GM12875 (cell line): ENCODE measurements at regions not wholly inside any gene's neighbourhood (a gene's known extent, or its start where the extent isn't known, plus 50 kb on each side); places are given as distances from the start of the nearest gene placed in this dataset.

Experiments used
- H3K4me3 ChIP-seq: one replicate; pipeline ENCODE4 v1.5.1; 2011; ENCODE audit warnings: low read depth, low read length, control low read depth
- TF ChIP-seq, protein P1 (sequence below): IDR thresholded peaks from 2 replicates; pipeline ENCODE4 v1.5.1; 2011; ENCODE audit warnings: low read depth, mild to moderate bottlenecking, control low read depth, inconsistent platforms, low read length, moderate library complexity, borderline replicate concordance; ENCODE audit not compliant: insufficient read depth

DNA sequence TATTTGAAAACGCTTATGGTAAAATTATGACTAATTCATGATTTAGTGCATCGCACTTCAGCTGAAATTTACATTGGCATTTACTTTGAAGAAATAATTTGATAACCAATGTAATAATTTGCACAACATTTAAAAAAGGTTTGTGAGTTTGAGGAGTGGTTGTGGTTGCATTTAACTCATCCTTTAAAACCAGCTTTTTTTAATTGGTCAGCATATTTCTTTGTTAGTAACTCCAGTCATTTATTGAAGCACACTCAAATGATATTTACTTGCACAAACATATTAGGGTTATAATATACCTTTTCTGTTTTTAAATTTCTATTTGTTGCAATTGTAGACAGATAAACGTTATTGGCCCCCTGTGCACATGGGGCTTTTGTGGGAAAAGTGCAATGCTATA, 78.1 kb upstream of the AHI1 start:
- TF ChIP-seq, protein P1, sequence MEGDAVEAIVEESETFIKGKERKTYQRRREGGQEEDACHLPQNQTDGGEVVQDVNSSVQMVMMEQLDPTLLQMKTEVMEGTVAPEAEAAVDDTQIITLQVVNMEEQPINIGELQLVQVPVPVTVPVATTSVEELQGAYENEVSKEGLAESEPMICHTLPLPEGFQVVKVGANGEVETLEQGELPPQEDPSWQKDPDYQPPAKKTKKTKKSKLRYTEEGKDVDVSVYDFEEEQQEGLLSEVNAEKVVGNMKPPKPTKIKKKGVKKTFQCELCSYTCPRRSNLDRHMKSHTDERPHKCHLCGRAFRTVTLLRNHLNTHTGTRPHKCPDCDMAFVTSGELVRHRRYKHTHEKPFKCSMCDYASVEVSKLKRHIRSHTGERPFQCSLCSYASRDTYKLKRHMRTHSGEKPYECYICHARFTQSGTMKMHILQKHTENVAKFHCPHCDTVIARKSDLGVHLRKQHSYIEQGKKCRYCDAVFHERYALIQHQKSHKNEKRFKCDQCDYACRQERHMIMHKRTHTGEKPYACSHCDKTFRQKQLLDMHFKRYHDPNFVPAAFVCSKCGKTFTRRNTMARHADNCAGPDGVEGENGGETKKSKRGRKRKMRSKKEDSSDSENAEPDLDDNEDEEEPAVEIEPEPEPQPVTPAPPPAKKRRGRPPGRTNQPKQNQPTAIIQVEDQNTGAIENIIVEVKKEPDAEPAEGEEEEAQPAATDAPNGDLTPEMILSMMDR: no peak

DNA sequence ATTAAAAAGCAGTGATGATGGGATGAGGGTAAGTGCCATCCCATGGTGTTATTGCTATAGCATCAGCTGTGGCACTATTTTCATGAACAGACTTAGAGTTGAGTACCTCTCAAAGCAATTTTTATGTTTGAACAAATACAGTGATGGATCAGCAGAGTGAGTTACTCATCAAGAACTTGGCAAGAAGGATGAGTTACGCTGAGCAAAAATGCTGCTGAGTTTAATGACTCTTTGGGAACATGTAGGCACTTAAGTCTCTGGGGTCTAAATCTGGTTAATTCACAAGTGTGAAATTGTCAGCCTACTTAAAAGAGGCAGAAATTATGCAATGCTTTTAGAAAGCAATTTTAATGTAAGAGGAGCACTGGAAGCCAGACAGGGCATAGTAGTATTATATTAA, 78.5 kb upstream of the AHI1 start:
- H3K4me3 ChIP-seq: no peak overlapping the region
- TF ChIP-seq, protein P1: no peak

More for the DNA sequence above, 78.1 kb upstream of the AHI1 start:
- no peak overlapping the region for H3K4me3 ChIP-seq

DNA sequence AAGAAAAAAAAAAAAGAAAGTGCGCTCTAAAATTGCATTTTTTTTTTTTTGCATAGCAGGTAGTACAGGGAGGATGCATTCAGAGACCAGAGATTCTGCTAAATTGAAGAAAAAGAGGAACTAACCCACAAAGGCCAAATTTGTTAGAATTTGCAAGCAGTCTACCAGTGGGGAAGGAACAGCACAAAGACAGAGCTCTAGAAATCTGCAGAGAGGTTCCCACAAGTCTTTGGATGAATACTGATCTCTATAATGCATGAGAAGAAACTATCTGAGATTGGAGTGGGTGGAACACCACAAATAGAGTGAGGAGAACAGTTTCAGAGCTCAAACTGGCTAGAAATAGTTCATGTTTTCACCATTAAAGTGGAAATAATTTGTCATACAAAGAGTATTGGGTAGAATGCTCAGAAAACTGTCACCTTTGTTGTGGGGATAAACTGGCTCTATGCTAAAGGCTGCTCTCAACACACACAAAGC, 79.6 kb upstream of the AHI1 start:
- H3K4me3 ChIP-seq: no peak overlapping the region
- TF ChIP-seq, protein P1: no peak

DNA sequence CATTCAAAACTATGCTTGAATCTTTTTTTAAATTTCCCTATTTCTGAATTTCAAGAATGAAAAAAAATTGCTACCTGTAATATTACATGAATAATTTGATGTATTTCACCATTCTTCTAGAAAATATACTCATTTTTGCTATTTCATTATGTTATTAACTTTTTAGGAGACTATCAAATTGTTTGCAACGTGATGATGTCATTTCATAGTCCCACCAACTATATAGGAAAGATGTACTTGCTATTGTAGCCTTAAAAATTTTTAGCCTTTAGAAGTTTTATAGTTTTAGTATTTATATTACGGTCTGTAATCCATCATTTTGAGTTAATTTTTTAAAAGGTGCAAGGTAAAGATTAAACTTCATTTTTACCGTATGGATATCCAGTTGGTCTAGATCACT, 81.4 kb upstream of the AHI1 start:
- TF ChIP-seq, protein P1: no peak
- H3K4me3 ChIP-seq: no peak overlapping the region

DNA sequence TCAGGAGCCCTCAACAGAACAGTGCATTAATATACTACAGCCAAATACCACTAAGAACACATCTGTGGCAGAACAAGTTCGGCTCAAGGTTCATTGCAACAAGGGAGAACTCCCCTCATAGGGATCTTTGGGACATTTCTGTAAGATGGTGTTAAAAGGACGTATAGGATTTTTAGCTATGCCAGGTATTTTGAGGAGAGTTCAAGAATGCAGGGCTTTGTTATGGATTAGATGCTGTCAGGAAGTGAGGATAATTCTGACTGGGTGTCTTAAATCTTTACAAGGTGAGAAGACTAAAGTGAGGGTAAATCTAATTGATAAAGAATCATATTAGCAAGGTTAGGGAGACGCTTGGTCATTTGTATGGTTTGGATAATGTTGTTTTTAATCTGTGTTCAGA, 83.7 kb upstream of the AHI1 start:
- TF ChIP-seq, protein P1: no peak

DNA sequence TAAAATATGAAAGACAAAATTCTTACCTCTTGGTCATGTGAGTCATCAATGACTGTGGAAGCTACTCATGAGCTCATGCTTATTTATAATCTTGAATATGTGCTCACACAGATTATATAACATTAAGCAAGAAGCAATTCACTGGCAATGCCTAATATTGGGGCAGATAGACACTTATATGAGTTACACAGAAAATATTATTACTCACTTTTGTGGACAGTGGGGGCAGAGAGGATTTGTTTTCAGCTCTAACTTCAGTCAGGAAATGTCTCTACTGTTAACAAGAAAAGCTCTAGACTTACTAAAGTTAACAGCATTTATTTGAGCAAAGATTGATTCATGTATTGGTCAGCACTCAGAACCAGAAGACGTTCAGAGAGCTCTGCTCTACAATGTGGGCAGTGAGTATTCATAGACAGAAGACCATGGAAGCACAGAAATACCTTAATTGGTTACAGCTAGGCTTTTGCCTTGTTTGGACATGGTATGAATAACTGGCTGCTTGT, 85.8 kb upstream of the AHI1 start:
- no peak overlapping the region for H3K4me3 ChIP-seq
- TF ChIP-seq, protein P1: no peak

More for the DNA sequence above, 83.7 kb upstream of the AHI1 start:
- H3K4me3 ChIP-seq: no peak overlapping the region

DNA sequence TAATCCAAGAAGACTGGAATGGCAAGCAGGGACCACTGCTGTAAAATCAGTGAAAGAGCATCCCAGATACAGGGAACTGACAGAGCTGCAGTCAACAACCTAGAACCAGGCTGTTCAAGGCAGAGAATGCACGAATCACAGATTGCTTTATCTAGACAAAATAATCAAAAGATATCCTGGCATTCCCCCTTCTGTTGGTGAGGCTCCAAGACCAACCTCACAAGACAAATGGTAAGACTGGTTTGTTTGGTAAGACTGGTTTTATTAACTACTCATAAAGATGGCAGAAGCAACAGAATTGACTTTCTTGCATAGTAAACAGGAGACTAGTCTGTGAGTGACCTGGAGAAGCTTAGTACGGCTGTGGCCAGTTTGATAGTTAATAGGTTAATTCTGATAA, 88.8 kb upstream of the AHI1 start:
- TF ChIP-seq, protein P1: no peak

More for the DNA sequence above, 88.8 kb upstream of the AHI1 start:
- no peak overlapping the region for H3K4me3 ChIP-seq
